Uterus (tissue), 2 donors: ENCODE measurements at regions not wholly inside any gene's neighbourhood (a gene's known extent, or its start where the extent isn't known, plus 50 kb on each side); places are given as distances from the start of the nearest gene placed in this dataset.

Experiments used
- POLR2A ChIP-seq, 2 donors: fragments of 450-650 bp; IDR thresholded peaks; one replicate each; pipeline ENCODE4 v1.6.1; 2016; ENCODE audit warnings: antibody characterized with exemption in 2 of 2, mild to moderate bottlenecking in 1 of 2, moderate library complexity in 1 of 2
- TF ChIP-seq, protein P1 (sequence below), 4 experiments: fragments of 200-600 bp in 2 of 4; fragments of 450-650 bp in 2 of 4; sonication (generic) in 2 of 4; IDR thresholded peaks; one replicate each; pipeline ENCODE4 v1.5.1; 2016 to 2019; ENCODE audit warnings: antibody characterized with exemption in 4 of 4, mild to moderate bottlenecking in 2 of 4, moderate library complexity in 1 of 4

DNA sequence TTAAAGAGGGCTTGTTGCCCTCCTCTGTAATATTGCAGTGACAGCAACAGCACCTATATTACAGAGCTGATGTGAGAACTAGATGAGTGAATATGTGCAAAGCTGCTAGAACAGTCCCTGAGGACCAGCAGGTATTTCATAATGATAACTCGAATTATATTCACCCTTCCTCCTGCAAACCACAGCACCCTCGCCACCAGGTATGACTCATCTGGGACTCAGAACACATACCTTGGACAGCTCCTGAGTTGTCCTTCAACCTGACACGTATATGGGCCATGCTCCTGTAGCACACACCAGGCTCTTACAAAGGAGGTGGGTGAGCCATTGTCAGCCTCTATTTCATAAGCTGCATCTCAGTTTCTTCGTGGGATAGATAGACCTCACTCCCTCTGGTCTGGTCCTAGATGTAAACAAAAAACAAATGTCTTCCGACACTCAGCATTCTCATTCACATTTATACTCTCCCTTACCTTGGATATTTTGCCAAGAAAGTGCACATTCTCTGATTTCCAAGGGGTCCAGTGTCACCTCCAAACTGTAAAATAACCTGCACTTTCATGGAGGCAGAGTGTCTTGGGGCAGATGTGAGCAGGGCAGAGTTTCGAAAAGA, 124.5 kb downstream of the TLE3 start:
- no peak for TF ChIP-seq POLR2A (IDR thresholded peaks at IDR 0.05)
- TF ChIP-seq, protein P1, sequence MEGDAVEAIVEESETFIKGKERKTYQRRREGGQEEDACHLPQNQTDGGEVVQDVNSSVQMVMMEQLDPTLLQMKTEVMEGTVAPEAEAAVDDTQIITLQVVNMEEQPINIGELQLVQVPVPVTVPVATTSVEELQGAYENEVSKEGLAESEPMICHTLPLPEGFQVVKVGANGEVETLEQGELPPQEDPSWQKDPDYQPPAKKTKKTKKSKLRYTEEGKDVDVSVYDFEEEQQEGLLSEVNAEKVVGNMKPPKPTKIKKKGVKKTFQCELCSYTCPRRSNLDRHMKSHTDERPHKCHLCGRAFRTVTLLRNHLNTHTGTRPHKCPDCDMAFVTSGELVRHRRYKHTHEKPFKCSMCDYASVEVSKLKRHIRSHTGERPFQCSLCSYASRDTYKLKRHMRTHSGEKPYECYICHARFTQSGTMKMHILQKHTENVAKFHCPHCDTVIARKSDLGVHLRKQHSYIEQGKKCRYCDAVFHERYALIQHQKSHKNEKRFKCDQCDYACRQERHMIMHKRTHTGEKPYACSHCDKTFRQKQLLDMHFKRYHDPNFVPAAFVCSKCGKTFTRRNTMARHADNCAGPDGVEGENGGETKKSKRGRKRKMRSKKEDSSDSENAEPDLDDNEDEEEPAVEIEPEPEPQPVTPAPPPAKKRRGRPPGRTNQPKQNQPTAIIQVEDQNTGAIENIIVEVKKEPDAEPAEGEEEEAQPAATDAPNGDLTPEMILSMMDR (IDR thresholded peaks at IDR 0.05): no peak
